Embryonic facial prominence (tissue), 1 donor: ENCODE measurements at regions not wholly inside any gene's neighbourhood (a gene's known extent, or its start where the extent isn't known, plus 50 kb on each side); places are given as distances from the start of the nearest gene placed in this dataset.

Source experiments
- DNase-seq: peaks from one replicate; pipeline ENCODE4 v3.0.0-alpha.2; 2016; ENCODE audit errors: extremely low spot score

GRCh38 chr2:33785201-33786106, 186.4 kb upstream of the FAM98A start:
- no peak for DNase-seq

- DNase-seq = no peak
Measured at GRCh38 chr2:33784488-33784887, 185.4 kb upstream of the FAM98A start.

- no peak for DNase-seq
Measured at GRCh38 chr2:33782395-33783230, 183.5 kb upstream of the FAM98A start.

- no peak for DNase-seq
Measured at GRCh38 chr2:33777786-33778185, 178.7 kb upstream of the FAM98A start.

- no peak for DNase-seq
Measured at GRCh38 chr2:33775306-33775705, 176.2 kb upstream of the FAM98A start.

GRCh38 chr2:33770023-33770422, 170.9 kb upstream of the FAM98A start:
- DNase-seq = no peak

GRCh38 chr2:33766175-33766574, 167.1 kb upstream of the FAM98A start:
- no peak for DNase-seq

- DNase-seq = peak; percentile 56
Measured at GRCh38 chr2:33765122-33765521, 166.0 kb upstream of the FAM98A start.

- no peak for DNase-seq
Measured at GRCh38 chr2:33764551-33764950, 165.5 kb upstream of the FAM98A start.

- DNase-seq = no peak
Measured at GRCh38 chr2:33763671-33764310, 164.7 kb upstream of the FAM98A start.

GRCh38 chr2:33762636-33763035, 163.5 kb upstream of the FAM98A start:
- DNase-seq = no peak

- DNase-seq = no peak
Measured at GRCh38 chr2:33746208-33746800, 147.2 kb upstream of the FAM98A start.

GRCh38 chr2:33735096-33735495, 136.0 kb upstream of the FAM98A start:
- DNase-seq = no peak

GRCh38 chr2:33730804-33731203, 131.7 kb upstream of the FAM98A start:
- no peak for DNase-seq

GRCh38 chr2:33730193-33730592, 131.1 kb upstream of the FAM98A start:
- no peak for DNase-seq

- DNase-seq = no peak
Measured at GRCh38 chr2:33729353-33729752, 130.3 kb upstream of the FAM98A start.

- no peak for DNase-seq
Measured at GRCh38 chr2:33728106-33728505, 129.0 kb upstream of the FAM98A start.

GRCh38 chr2:33727361-33728032, 128.4 kb upstream of the FAM98A start:
- DNase-seq = no peak

- DNase-seq = no peak
Measured at GRCh38 chr2:33726415-33726814, 127.3 kb upstream of the FAM98A start.

GRCh38 chr2:33723329-33723728, 124.2 kb upstream of the FAM98A start:
- no peak for DNase-seq

- DNase-seq = no peak
Measured at GRCh38 chr2:33719067-33719466, 120.0 kb upstream of the FAM98A start.
